Glomerular visceral epithelial cell (primary cell): ENCODE measurements at regions not wholly inside any gene's neighbourhood (a gene's known extent, or its start where the extent isn't known, plus 50 kb on each side); places are given as distances from the start of the nearest gene placed in this dataset.
A peak's percentile ranks its signal among the peaks of the same experiment; 100 is the strongest.

Experiments used
- DNase-seq: peaks from one replicate; pipeline ENCODE4 v3.0.0-alpha.2; 2016; ENCODE audit errors: extremely low spot score

- no peak for DNase-seq
These were observed 76.0 kb downstream of the ATPSCKMT start for GRCh38 chr5:10173716-10174115.

- no peak for DNase-seq
These were observed 77.4 kb downstream of the ATPSCKMT start for GRCh38 chr5:10172247-10172646.

- DNase-seq, result no peak
These were observed 80.3 kb downstream of the ATPSCKMT start for GRCh38 chr5:10169359-10169758.

GRCh38 chr5:10168254-10168653, 81.4 kb downstream of the ATPSCKMT start:
- DNase-seq, result no peak

- no peak for DNase-seq
These were observed 81.9 kb downstream of the ATPSCKMT start for GRCh38 chr5:10167806-10168205.

GRCh38 chr5:10166392-10166791, 83.3 kb downstream of the ATPSCKMT start:
- DNase-seq, result no peak

GRCh38 chr5:10162468-10162867, 87.2 kb downstream of the ATPSCKMT start:
- no peak for DNase-seq

- no peak for DNase-seq
These were observed 87.9 kb downstream of the ATPSCKMT start for GRCh38 chr5:10161778-10162177.

- DNase-seq, result no peak
These were observed 89.4 kb downstream of the ATPSCKMT start for GRCh38 chr5:10160241-10160640.

- no peak for DNase-seq
These were observed 90.8 kb downstream of the ATPSCKMT start for GRCh38 chr5:10158886-10159285.

- no peak for DNase-seq
These were observed 92.5 kb downstream of the ATPSCKMT start for GRCh38 chr5:10157085-10157669.

GRCh38 chr5:10155897-10156667, 93.6 kb downstream of the ATPSCKMT start:
- DNase-seq, result no peak

GRCh38 chr5:10153808-10154537, 95.7 kb downstream of the ATPSCKMT start:
- no peak for DNase-seq

GRCh38 chr5:10153394-10153793, 96.3 kb downstream of the ATPSCKMT start:
- no peak for DNase-seq

- no peak for DNase-seq
These were observed 98.0 kb downstream of the ATPSCKMT start for GRCh38 chr5:10151656-10152055.

GRCh38 chr5:10149911-10150310, 99.8 kb downstream of the ATPSCKMT start:
- no peak for DNase-seq

GRCh38 chr5:10145923-10146401, 103.7 kb downstream of the ATPSCKMT start:
- peak; percentile 48 for DNase-seq

- no peak for DNase-seq
These were observed 105.6 kb downstream of the ATPSCKMT start for GRCh38 chr5:10144040-10144439.

GRCh38 chr5:10140195-10140973, 109.3 kb downstream of the ATPSCKMT start:
- peak; percentile 32 for DNase-seq

- no peak for DNase-seq
These were observed 111.2 kb downstream of the ATPSCKMT start for GRCh38 chr5:10138395-10139057.

- peak; percentile 5 for DNase-seq
These were observed 115.9 kb downstream of the ATPSCKMT start for GRCh38 chr5:10133830-10134229.
